ENCODE measurements at regions not wholly inside any gene's neighbourhood (a gene's known extent, or its start where the extent isn't known, plus 50 kb on each side); places are given as distances from the start of the nearest gene placed in this dataset.

- TF ChIP-seq CTCF (IDR thresholded peaks at IDR 0.05) (no peak), POLR2AphosphoS5 (IDR thresholded peaks at IDR 0.05) (no peak)
Measured at GRCh38 chr19:31963746-31964145, 381.7 kb upstream of the ZNF507 start.

Measured in transverse colon (tissue), 4 donors.